SK-N-MC (cell line): ENCODE measurements at regions not wholly inside any gene's neighbourhood (a gene's known extent, or its start where the extent isn't known, plus 50 kb on each side); places are given as distances from the start of the nearest gene placed in this dataset.

Source experiments
- EZH2 ChIP-seq: fragments of 200-600 bp; sonication (generic); IDR thresholded peaks from one replicate; pipeline ENCODE4 v1.6.1; 2017; ENCODE audit warnings: antibody characterized with exemption
- POLR2AphosphoS5 ChIP-seq: IDR thresholded peaks from 2 replicates; pipeline ENCODE4 v1.6.1; 2012; ENCODE audit warnings: mild to moderate bottlenecking, low read depth, low read length, borderline replicate concordance

DNA sequence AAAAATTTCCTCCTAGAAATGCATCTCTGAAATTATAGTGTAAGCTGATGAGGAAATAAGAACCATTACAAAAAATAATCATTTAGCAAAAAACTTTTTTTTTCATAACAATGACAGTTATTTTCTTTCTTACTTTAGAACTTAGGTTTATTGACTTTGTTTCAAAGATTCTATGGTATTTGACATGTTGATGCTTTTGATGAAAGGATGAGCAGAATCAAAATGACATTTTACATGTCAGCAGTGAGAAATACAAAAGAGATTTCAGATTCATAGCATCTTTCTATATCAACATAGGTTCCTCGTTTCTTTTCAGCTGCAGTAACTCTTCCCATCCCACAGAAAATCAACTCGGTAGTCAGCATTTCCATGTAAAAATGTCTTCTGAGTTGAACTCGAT lies 1226.6 kb upstream of the C9orf72 start:
- TF ChIP-seq POLR2AphosphoS5 (no peak), EZH2 (no peak)
